GM23338 (cell line): ENCODE measurements at regions not wholly inside any gene's neighbourhood (a gene's known extent, or its start where the extent isn't known, plus 50 kb on each side); places are given as distances from the start of the nearest gene placed in this dataset.

Experiments
- ATAC-seq: fragments of 200-7000 bp; cut with Tn5 transposase; 3 replicates; pipeline ENCODE4 v1.9.1; 2020
- DNase-seq: peaks from one replicate; pipeline ENCODE4 v3.0.0-alpha.2; 2015; ENCODE audit warnings: low spot score
- H2AFZ ChIP-seq: fragments of 200-600 bp; sonication (generic); 2 replicates; pipeline ENCODE4 v1.8.0; 2016; ENCODE audit warnings: antibody characterized with exemption, mild to moderate bottlenecking, moderate library complexity
- H3F3A ChIP-seq: fragments of 200-600 bp; sonication (generic); replicated peaks from 2 replicates; pipeline ENCODE4 v1.8.0; 2017; ENCODE audit warnings: antibody characterized with exemption, mixed run types, low read depth
- H3K27ac ChIP-seq: fragments of 200-600 bp; sonication (generic); 2 replicates; pipeline ENCODE4 v1.6.1; 2016; ENCODE audit warnings: low read depth
- H3K27me3 ChIP-seq: fragments of 200-600 bp; sonication (generic); 2 replicates; pipeline ENCODE4 v1.8.0; 2016; ENCODE audit warnings: mild to moderate bottlenecking, mixed run types, moderate library complexity; ENCODE audit not compliant: insufficient read depth
- H3K36me3 ChIP-seq: fragments of 200-600 bp; sonication (generic); 2 replicates; pipeline ENCODE4 v1.8.0; 2016; ENCODE audit warnings: mild to moderate bottlenecking; ENCODE audit not compliant: insufficient read depth
- H3K4me1 ChIP-seq: fragments of 200-600 bp; sonication (generic); 2 replicates; pipeline ENCODE4 v1.8.0; 2016; ENCODE audit warnings: mild to moderate bottlenecking, moderate library complexity; ENCODE audit not compliant: insufficient read depth
- H3K4me2 ChIP-seq: fragments of 200-600 bp; sonication (generic); 2 replicates; pipeline ENCODE4 v1.7.1; 2017; ENCODE audit warnings: mixed run types
- H3K4me3 ChIP-seq: fragments of 200-600 bp; sonication (generic); 2 replicates; pipeline ENCODE4 v1.6.1; 2016; ENCODE audit warnings: mixed run types
- H3K79me2 ChIP-seq: fragments of 200-600 bp; sonication (generic); replicated peaks from 2 replicates; pipeline ENCODE4 v1.8.0; 2017; ENCODE audit warnings: mild to moderate bottlenecking; ENCODE audit not compliant: insufficient read depth
- H3K9me2 ChIP-seq: fragments of 200-600 bp; sonication (generic); 2 replicates; pipeline ENCODE4 v1.8.0; 2017; ENCODE audit not compliant: insufficient read depth
- H4K20me1 ChIP-seq: fragments of 200-600 bp; sonication (generic); replicated peaks from 2 replicates; pipeline ENCODE4 v1.8.0; 2017; ENCODE audit warnings: mild to moderate bottlenecking; ENCODE audit not compliant: insufficient read depth
- H3K27ac Mint-ChIP-seq: 2 replicates; pipeline ENCODE4 v1.8.0; 2020; ENCODE audit warnings: inconsistent platforms, mild to moderate bottlenecking, moderate library complexity, mixed read lengths
- H3K27me3 Mint-ChIP-seq: 3 replicates; pipeline ENCODE4 v1.8.0; 2022; ENCODE audit warnings: low read depth, mild to moderate bottlenecking, moderate library complexity, mixed read lengths, inconsistent platforms; ENCODE audit not compliant: insufficient read depth, poor library complexity
- H3K36me3 Mint-ChIP-seq: 3 replicates; pipeline ENCODE4 v1.8.0; 2021; ENCODE audit warnings: low read depth, mild to moderate bottlenecking, inconsistent platforms, moderate library complexity, mixed read lengths
- H3K4me1 Mint-ChIP-seq: 3 replicates; pipeline ENCODE4 v1.8.0; 2020; ENCODE audit warnings: mild to moderate bottlenecking, inconsistent platforms, mixed read lengths
- H3K4me3 Mint-ChIP-seq: 3 replicates; pipeline ENCODE4 v1.8.0; 2021; ENCODE audit warnings: moderate library complexity, mild to moderate bottlenecking, inconsistent platforms, mixed read lengths
- H3K9me3 Mint-ChIP-seq: 3 replicates; pipeline ENCODE4 v1.8.0; 2020; ENCODE audit warnings: moderate library complexity, mild to moderate bottlenecking, inconsistent platforms, mixed read lengths
- CREB1 ChIP-seq: fragments of 250-450 bp; sonication (Bioruptor Pico); IDR thresholded peaks from 2 replicates; pipeline ENCODE4 v1.5.0; 2020; ENCODE audit warnings: low read depth, mild to moderate bottlenecking, moderate library complexity
- CTCF ChIP-seq, 2 experiments: fragments of 200-600 bp in 1 of 2; sonication (generic) in 1 of 2; conservative IDR thresholded peaks; 2 replicates each; pipeline versions ENCODE4 v1.5.1 to v1.6.1; 2016 to 2017; ENCODE audit warnings: antibody characterized with exemption in 2 of 2, low read depth in 2 of 2, mild to moderate bottlenecking in 2 of 2, moderate library complexity in 1 of 2
- ETS1 ChIP-seq: IDR thresholded peaks from 2 replicates; pipeline ENCODE4 v1.6.1; 2016; ENCODE audit warnings: antibody characterized with exemption
- EZH2phosphoT487 ChIP-seq: fragments of 200-600 bp; sonication (generic); IDR thresholded peaks from one replicate; pipeline ENCODE4 v1.8.1; 2018; ENCODE audit warnings: antibody characterized with exemption; ENCODE audit not compliant: unreplicated experiment
- JUNB ChIP-seq: IDR thresholded peaks from one replicate; pipeline ENCODE4 v1.6.1; 2016; ENCODE audit warnings: antibody characterized with exemption; ENCODE audit not compliant: unreplicated experiment
- POLR2AphosphoS5 ChIP-seq: IDR thresholded peaks from 2 replicates; pipeline ENCODE4 v1.6.1; 2016; ENCODE audit warnings: antibody characterized with exemption, low read depth
- REST ChIP-seq: IDR thresholded peaks from one replicate; pipeline ENCODE4 v1.6.1; 2018; ENCODE audit warnings: antibody characterized with exemption; ENCODE audit not compliant: unreplicated experiment
- STAT1 ChIP-seq: IDR thresholded peaks from one replicate; pipeline ENCODE4 v1.6.1; 2016; ENCODE audit warnings: antibody characterized with exemption; ENCODE audit not compliant: unreplicated experiment
- ZNF114 ChIP-seq: fragments of 250-450 bp; sonication (Bioruptor Pico); IDR thresholded peaks from 2 replicates; pipeline ENCODE4 v1.5.0; 2020; ENCODE audit warnings: mild to moderate bottlenecking, moderate library complexity
- ZNF331 ChIP-seq: fragments of 250-450 bp; sonication (Bioruptor Pico); IDR thresholded peaks from 2 replicates; pipeline ENCODE4 v1.5.0; 2020; ENCODE audit warnings: low read depth, mild to moderate bottlenecking, moderate library complexity
- ZNF462 ChIP-seq: fragments of 250-450 bp; sonication (Bioruptor Pico); IDR thresholded peaks from 2 replicates; pipeline ENCODE4 v1.5.0; 2020; ENCODE audit warnings: mild to moderate bottlenecking, moderate library complexity

- no peak for TF ChIP-seq ZNF462 (CRISPR knock-in tag)
- no peak for TF ChIP-seq CTCF (conservative IDR thresholded peaks at IDR 0.05; ENCODE audit: low read depth in 2 of 2)
- no peak for TF ChIP-seq REST
Observed at GRCh38 chr18:60593249-60593648, 220.7 kb upstream of the MC4R start (continued).

GRCh38 chr18:60596928-60597327 lies 224.4 kb upstream of the MC4R start:
- no peaks in the 10 kb centered on the region for H3K27me3 Mint-ChIP-seq
- TF ChIP-seq ETS1 (no peak), CREB1 (CRISPR knock-in tag) (no peak), POLR2AphosphoS5 (no peak), ZNF331 (CRISPR knock-in tag) (no peak), STAT1 (no peak), ZNF114 (CRISPR knock-in tag) (no peak), EZH2phosphoT487 (no peak), CTCF (conservative IDR thresholded peaks at IDR 0.05; ENCODE audit: low read depth in 2 of 2) (no peak), JUNB (no peak)

More at GRCh38 chr18:60596928-60597327, 224.4 kb upstream of the MC4R start:
- no peak overlapping the region for H3K4me3 Mint-ChIP-seq
- H3K9me3 Mint-ChIP-seq, result no peaks in the 10 kb centered on the region
- DNase-seq (no peak), ATAC-seq (no peak)
- H3K27ac Mint-ChIP-seq, result no peak overlapping the region
- no peaks in the 10 kb centered on the region for H3K4me1 ChIP-seq
- no peaks in the 10 kb centered on the region for H3K36me3 ChIP-seq
- no peaks in the 10 kb centered on the region for H3K79me2 ChIP-seq
- no peak overlapping the region for H3K27ac ChIP-seq
- H4K20me1 ChIP-seq, result no peaks in the 10 kb centered on the region
- H3F3A ChIP-seq, result no peaks in the 10 kb centered on the region
- no peaks in the 10 kb centered on the region for H3K27me3 ChIP-seq
- H3K4me3 ChIP-seq, result no peak overlapping the region
- no peaks in the 10 kb centered on the region for H3K4me1 Mint-ChIP-seq
- no peaks in the 10 kb centered on the region for H3K9me2 ChIP-seq
- no peak overlapping the region for H2AFZ ChIP-seq
- H3K4me2 ChIP-seq, result no peak overlapping the region
- H3K36me3 Mint-ChIP-seq, result no peaks in the 10 kb centered on the region
